Ishikawa (cell line): ENCODE measurements at regions not wholly inside any gene's neighbourhood (a gene's known extent, or its start where the extent isn't known, plus 50 kb on each side); places are given as distances from the start of the nearest gene placed in this dataset.

Source experiments
- CEBPB ChIP-seq: IDR thresholded peaks from 2 replicates; pipeline ENCODE4 v1.6.1; 2012
- CREB1 ChIP-seq: IDR thresholded peaks from 2 replicates; pipeline ENCODE4 v1.6.1; 2012; ENCODE audit warnings: low read depth
- EGR1 ChIP-seq: IDR thresholded peaks from 2 replicates; pipeline ENCODE4 v1.6.1; 2012
- EP300 ChIP-seq: IDR thresholded peaks from 2 replicates; pipeline ENCODE4 v1.6.1; 2012; ENCODE audit warnings: borderline replicate concordance
- FOXM1 ChIP-seq: IDR thresholded peaks from 2 replicates; pipeline ENCODE4 v1.6.1; 2012; ENCODE audit warnings: low read depth, borderline replicate concordance
- MAX ChIP-seq: IDR thresholded peaks from 2 replicates; pipeline ENCODE4 v1.6.1; 2012
- NFIC ChIP-seq: IDR thresholded peaks from 2 replicates; pipeline ENCODE4 v1.6.1; 2012
- RAD21 ChIP-seq: IDR thresholded peaks from 2 replicates; pipeline ENCODE4 v1.6.1; 2012; ENCODE audit warnings: low read depth
- REST ChIP-seq: IDR thresholded peaks from 2 replicates; pipeline ENCODE4 v1.6.1; 2012; ENCODE audit warnings: low read depth, mild to moderate bottlenecking
- TAF1 ChIP-seq: IDR thresholded peaks from 2 replicates; pipeline ENCODE4 v1.6.1; 2012; ENCODE audit warnings: low read depth, mild to moderate bottlenecking
- TCF12 ChIP-seq: IDR thresholded peaks from 2 replicates; pipeline ENCODE4 v1.6.1; 2012; ENCODE audit warnings: low read depth
- TEAD4 ChIP-seq: IDR thresholded peaks from 2 replicates; pipeline ENCODE4 v1.6.1; 2012
- USF1 ChIP-seq: IDR thresholded peaks from 2 replicates; pipeline ENCODE4 v1.6.1; 2012
- YY1 ChIP-seq: IDR thresholded peaks from 2 replicates; pipeline ENCODE4 v1.6.1; 2012; ENCODE audit warnings: low read depth
- ZBTB7A ChIP-seq: IDR thresholded peaks from 2 replicates; pipeline ENCODE4 v1.6.1; 2012; ENCODE audit warnings: low read depth

- no peak for TF ChIP-seq REST
- TF ChIP-seq CREB1 = no peak
- no peak for TF ChIP-seq TCF12
- TF ChIP-seq MAX = no peak
- TF ChIP-seq TEAD4 = no peak
- TF ChIP-seq NFIC = no peak
- TF ChIP-seq CEBPB = no peak
- TF ChIP-seq YY1 = no peak
- TF ChIP-seq EGR1 = no peak
- no peak for TF ChIP-seq USF1
- TF ChIP-seq ZBTB7A = no peak
- TF ChIP-seq TAF1 = no peak
- TF ChIP-seq RAD21 = no peak
- TF ChIP-seq EP300 = no peak
- TF ChIP-seq FOXM1 = no peak
These were observed 242.0 kb downstream of the HAUS1 start for GRCh38 chr18:46346213-46346612.

- TF ChIP-seq FOXM1 = no peak
- no peak for TF ChIP-seq YY1
- no peak for TF ChIP-seq REST
- TF ChIP-seq ZBTB7A = no peak
- no peak for TF ChIP-seq CEBPB
- no peak for TF ChIP-seq TEAD4
- TF ChIP-seq EGR1 = no peak
These were observed 242.9 kb downstream of the HAUS1 start for GRCh38 chr18:46346896-46347630.

- TF ChIP-seq EGR1 (no peak), CREB1 (no peak)
These were observed 246.5 kb downstream of the HAUS1 start for GRCh38 chr18:46350598-46351159.

- no peak for TF ChIP-seq TEAD4
- no peak for TF ChIP-seq YY1
- no peak for TF ChIP-seq FOXM1
- no peak for TF ChIP-seq MAX
- no peak for TF ChIP-seq REST
- no peak for TF ChIP-seq NFIC
- TF ChIP-seq CREB1 = no peak
These were observed 248.5 kb downstream of the HAUS1 start for GRCh38 chr18:46352520-46353250.

GRCh38 chr18:46353460-46353859 lies 249.3 kb downstream of the HAUS1 start:
- TF ChIP-seq YY1 (no peak), EGR1 (no peak), CREB1 (no peak), TEAD4 (no peak), CEBPB (no peak), USF1 (no peak), MAX (no peak), NFIC (no peak), REST (no peak), RAD21 (no peak), ZBTB7A (no peak), FOXM1 (no peak), TAF1 (no peak), TCF12 (no peak), EP300 (no peak)
